HG03175 (cell line): ENCODE measurements at regions not wholly inside any gene's neighbourhood (a gene's known extent, or its start where the extent isn't known, plus 50 kb on each side); places are given as distances from the start of the nearest gene placed in this dataset.
"Not testable (repeated sequence)": the region's sequence is repeated elsewhere in the genome, so short reads cannot be mapped to it uniquely, and the experiment has no call there.

Source experiments
- ATAC-seq: cut with Tn5 transposase; IDR thresholded peaks from one replicate; pipeline ENCODE4 v1.9.1; 2021; ENCODE audit warnings: mild to moderate bottlenecking, moderate library complexity; ENCODE audit not compliant: unreplicated experiment

DNA sequence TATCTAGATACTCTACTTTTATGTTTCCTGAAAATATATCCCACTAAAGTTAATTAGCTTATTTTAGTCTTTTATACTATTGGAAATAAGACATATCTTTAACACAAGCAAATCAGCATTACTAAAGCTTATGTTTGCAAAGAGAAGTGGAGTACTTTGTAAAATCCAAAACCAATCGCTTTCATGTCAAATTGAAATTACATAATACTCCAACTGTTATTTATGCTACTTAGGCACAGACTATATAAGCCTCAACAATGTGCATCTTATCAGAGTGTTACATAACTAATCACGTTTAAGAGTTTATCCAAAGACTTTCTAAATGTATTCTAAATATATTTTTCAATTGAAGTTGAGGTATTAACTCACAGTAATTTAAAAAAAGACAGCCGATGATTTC is 200.0 kb downstream of the PCDH20 start:
- no peak for ATAC-seq

DNA sequence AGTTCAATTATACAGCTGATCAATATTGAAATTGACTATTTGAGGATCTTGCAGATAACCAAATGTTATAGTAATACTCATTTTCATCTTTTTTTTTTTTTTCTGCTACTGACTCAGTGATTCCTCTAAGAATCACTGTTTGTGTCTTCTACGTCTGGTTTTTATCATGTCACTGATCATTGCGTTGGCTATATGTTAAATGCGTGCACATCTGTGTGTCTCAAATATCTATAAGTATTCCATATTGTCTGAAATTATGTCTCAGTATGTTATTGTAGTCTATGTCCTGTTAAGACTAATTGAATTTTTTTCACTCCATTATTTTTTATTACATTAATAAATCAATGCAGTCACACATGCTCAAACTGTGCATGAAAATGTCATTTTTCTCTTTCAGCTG is 200.5 kb downstream of the PCDH20 start:
- ATAC-seq: no peak

DNA sequence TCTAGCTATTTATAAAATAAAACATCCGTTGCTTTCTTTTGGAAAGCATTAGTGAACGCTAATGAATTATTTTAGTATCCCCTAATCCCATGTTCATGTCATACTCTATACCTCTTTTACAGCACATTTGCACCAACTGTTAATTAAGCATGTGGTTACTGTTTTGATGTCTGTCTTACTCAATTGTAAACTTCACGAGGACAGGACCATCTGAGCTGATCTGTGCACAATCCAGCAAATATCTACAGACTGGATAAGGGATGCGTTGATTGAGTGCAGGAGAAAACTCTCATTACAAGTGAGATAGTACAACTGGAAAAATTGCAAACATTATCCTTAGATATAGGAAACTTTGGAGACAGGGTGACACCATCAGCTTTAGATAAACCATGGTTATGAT is 201.1 kb downstream of the PCDH20 start:
- no peak for ATAC-seq

DNA sequence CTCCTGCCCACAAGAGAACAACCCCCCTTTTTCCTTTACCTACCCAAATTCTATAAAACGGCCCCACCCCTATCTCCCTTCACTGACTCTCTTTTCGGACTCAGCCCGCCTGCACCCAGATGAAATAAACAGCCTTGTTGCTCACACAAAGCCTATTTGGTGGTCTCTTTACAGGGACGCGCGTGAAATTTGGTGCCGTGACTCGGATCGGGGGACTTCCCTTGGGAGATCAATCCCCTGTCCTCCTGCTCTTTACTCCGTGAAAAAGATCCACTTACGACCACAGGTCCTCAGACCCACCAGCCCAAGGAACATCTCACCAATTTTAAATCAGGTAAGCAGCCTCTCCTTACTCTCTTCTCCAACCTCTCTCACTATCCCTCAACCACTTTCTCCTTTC is 209.8 kb downstream of the PCDH20 start:
- ATAC-seq: not testable (repeated sequence)

DNA sequence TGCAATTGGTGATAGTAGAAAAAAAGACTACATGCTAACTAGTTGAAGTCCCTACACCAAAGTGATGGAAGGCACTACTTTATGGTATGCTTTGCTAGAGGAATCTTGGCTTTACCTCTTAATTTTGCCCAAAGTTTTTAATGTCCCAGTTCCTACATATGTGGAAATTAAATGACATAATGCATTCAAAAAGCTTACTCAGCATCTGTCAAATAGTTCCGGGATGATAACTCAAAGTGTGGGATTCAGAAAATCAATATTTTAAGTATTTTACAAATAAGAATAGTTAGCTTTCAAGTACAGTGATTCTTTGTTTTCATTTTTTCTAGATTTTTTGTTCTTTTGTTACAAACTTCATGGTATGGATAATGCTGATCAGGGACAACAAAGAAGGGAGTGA is 211.6 kb downstream of the PCDH20 start:
- no peak for ATAC-seq

DNA sequence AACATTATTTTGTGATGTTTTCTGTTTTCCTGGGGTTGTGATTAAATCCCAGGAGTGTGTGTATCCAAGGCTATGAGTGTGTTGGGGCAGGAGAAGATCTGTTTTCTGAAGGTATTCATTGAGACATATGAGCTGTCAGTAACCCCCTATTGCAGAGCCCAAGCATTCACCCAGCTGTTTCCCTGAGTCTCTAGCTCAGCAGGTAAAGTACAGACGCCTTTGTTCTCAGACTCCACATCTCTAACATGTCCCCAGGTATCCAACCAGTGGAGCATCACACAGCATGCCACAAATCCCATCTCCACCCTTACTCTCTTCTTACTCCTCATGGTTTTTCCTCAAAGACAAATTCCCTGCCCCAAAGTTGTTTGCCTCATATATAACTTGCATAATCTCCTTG is 213.6 kb downstream of the PCDH20 start:
- no peak for ATAC-seq

DNA sequence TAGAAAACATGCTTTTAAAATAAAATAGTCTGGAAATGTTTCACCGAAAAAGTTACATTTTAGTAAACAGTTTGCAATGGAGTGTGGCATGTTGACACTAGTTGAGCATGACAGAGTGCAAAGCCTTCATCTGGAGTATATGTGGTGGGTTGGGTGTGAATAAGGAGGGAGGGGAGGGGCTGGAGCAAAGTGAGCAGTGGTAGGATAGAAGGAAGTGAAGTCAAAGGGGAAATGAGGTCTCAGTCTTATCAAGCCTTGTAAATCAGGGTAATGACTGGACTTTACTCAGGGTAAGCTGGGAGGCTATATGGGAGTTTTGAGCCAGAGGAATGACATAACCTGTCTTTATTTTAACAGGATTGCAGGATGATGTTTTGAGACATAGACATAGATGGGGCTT is 222.8 kb downstream of the PCDH20 start:
- ATAC-seq: no peak

DNA sequence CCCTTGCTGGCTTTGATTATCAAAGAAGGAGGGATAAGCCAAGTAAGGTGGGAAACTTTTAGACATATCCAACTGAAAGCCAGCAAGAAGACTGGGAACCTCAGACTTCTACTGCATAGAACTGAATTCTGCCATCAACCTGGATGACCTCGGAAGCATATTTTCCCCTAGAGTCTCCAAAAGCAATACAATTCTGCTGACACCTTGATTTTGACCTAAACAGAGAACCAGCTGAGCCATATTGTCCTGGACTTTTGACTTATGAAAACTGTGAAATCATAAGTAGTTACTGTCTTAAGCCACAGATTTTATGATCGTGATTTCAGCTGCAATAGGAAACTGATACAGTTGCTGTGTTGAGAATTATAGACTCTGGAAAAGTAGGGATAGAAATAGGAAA is 227.6 kb downstream of the PCDH20 start:
- no peak for ATAC-seq

DNA sequence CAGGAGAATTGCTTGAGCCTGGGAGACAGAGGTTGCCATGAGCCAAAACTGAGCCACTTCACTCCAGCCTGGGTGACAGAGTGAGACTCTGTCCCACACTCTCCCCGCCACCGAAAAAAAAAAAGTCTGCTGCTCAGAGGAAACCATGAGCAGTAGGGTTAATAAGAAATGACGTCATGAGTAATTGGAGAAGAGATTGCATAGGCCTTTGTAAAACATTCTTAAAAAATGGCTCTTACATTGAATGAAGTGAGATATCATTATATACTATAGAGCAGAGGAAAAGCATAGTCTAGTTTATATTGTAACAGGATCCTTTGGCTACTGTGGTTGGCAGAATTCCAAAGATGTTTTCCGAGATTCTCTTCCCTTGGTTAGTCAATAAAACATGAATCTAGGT is 228.2 kb downstream of the PCDH20 start:
- no peak for ATAC-seq

DNA sequence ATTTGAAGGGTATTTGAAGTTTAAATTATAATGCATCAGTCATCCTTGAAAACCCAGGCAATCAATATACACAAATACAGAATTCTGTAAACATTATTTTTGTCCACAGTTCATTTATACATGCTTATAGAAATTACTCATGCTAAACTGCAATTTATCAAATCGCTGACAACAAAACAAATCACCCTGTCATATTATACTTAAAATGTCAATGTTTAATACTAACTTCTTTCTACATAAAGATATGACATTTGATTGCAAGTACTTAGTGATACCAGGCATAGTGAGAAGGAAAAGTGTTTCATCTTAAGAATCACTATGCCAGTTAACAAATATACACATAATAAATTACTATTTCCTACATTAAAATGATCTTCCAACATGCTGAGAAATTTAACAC is 232.0 kb downstream of the PCDH20 start:
- ATAC-seq: no peak

DNA sequence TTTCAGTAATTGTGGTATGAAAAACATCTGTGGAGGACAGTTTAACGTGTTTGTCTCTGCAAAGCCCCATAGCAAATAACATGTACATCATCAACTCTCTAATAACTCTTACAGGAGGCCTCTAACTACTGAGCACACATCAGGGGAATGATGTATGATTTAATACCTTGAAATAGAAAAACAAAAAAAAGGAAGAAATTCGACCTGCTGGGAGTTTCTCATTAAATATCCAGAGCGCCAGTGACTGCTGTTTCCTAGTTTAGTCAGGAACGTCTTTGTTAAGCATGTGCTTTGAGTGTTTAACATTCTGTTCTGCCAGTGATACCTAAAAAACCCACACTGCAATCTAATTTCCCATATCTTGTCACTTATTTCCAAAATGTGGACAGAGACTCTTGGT is 235.4 kb downstream of the PCDH20 start:
- no peak for ATAC-seq

DNA sequence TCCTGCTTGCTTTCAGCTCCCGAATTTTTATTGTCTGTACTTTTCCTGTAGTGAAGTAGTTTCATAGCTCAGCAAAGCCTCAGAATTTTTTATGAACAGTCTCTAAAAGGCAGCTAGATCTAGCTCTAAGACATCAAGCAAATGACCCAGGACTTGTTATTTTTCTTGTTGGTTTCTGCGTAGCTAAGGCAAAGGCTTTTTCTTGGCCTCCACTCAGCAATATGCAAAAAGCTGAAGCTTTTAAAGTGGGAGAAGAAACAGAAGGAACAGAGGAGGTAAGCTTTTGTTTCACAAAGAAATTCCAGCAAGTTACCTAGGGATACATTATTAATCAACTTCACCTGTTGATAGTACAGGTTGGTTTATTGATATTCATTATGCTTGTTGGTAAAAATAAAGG is 235.9 kb downstream of the PCDH20 start:
- no peak for ATAC-seq

DNA sequence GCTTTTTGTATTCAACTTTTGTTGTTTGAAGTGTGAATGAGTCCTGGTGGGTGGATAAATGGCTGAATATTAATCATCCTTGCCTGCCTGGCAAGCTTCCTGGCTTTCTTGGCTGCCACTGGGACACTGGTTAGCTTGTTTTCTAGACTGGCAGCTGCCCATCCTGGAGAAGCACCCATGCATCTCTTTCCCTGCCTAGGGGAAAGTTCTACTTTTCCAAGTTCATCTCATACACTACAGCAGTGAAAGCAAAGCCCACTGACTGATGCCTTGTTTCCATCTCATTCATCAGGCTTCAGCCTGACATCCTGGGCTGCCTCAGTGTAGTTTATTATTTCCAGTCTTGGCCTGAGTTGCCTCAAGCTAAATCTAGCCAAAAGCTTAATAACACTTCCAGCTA is 244.8 kb downstream of the PCDH20 start:
- no peak for ATAC-seq

DNA sequence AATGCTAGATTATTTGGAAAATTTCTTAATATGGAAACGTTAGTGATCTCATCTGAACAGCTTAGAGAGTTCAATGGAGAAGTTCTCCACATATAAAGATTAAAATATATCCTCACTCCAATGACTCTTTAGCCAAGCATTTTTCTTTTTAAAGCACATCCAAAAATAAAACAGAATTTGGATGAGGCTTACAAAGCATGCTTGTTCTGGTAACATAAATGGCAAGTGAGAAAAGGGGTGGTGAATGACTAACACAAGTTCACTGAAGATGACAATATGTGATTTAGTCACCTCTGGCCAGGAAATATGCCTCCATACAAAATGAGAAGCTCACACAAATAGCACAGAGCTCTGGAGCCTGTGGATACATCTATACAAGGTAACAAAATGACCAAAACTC is 253.0 kb downstream of the PCDH20 start:
- no peak for ATAC-seq

DNA sequence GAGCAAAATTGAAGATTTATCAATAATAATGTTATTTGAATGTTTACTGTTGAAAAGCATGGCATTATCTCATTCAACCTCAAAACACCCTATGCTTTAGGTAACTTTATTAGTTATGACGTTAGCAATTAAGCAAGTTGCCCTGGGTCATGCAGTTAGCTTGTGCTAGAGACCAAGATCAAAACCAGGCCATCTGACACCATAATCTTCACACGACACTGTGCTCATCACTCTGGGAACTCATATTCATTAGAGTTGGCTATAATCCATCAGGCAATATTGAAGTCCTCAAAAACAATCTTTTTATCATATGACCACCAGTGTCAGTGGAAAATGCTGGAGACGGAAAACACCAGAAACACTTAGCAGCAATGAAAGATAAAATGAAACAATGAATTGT is 253.5 kb downstream of the PCDH20 start:
- no peak for ATAC-seq

DNA sequence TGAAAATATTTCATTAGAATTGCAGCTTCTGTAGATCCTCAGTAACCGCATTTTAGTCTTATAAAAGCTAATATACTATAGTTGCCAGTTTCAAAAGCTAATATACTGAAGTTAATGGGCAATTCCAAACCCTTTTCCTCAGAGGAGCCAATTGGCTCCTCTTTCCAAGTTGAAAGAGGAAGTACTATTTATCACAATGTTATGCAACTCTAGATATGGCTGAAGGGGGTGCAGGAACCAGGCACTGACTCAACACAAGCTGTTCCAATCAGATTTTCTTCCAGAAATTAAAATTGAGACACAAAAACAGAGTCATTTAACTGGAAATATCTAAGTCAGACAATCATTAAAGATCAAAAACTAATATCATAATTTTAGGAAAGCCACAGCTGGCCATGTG is 258.9 kb downstream of the PCDH20 start:
- ATAC-seq: no peak

DNA sequence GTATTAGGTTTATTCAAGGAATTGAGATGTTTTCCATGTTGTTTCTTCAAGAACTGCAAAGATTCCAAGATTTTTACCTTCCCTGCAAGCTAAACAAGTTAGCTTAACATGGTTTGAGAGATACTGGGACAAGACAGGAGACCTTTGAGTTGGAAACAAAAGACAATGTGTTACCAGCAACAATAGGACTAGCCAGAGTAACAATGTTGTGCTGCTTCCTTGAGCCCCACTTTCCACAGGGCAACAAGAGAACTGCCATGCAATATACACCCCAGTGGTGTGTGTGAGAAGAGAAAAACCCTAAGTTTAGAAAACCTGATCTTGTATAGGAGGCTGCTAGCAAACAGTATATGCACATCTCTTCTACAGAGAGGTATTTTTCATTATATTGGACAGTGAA is 264.6 kb downstream of the PCDH20 start:
- no peak for ATAC-seq

DNA sequence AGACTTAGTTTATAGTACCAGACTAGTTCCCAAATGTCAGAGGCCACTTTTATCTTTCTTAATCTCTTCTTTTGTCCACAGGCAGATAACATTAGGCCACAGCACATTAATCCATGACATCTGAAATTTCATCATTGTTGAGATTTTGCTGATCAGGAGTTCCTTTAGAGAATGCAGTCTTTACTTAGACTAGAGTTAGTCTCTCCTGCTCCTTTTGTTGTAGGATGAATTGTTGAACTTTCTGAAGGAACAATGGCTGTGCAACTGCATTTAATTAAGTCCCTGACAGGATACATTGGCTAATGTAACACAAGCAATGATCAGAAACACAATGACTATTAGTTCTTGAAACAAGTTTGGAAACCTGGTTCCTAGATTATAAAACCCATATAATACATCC is 266.3 kb downstream of the PCDH20 start:
- ATAC-seq: no peak

DNA sequence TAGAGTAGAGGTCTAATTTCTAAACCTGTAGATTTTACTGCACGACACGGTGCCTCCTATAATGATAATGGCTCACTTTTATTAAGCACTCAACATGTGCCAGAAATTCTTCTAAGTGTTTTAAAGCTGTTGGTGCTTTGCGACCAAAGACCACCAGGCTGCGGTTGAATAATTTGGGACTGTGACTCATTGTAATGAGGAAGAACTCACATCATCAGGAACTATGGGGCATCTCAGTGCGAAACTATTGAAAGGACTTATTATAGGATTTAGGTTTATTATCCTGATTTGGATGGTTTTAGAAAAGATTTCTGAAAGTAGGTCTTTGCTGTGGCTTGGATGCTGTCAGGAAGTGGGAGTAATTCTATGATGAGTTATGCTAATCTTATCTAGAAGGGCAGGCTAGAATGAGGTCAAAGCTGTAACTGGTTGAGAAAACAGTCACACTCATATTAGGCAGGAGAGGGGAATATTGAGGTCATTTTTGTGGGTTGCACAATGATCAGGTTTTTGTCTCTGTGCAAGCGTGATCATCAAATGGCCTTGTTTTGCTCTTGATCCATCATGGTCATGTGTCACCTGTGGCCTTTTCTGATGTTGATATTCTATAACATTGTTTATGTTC is 266.8 kb downstream of the PCDH20 start:
- no peak for ATAC-seq

DNA sequence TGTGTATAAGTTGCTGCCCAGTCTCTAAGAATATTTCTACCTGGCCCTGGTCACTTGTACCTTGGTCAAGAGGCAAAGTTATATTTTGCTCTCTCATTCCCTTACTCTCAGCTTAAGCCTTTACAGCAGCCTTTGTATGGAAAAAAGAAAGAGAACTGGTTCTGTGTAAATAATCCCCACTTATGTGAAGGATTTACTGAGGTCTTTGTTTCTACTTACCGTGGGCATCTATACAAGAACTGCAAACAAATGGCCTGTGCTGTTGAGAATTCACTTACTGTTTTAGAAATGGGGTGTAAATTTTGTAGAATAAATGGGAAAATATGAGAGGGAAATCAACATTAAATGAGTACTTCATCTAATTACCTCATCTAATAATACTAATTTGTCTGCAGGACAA is 267.4 kb downstream of the PCDH20 start:
- ATAC-seq: no peak

DNA sequence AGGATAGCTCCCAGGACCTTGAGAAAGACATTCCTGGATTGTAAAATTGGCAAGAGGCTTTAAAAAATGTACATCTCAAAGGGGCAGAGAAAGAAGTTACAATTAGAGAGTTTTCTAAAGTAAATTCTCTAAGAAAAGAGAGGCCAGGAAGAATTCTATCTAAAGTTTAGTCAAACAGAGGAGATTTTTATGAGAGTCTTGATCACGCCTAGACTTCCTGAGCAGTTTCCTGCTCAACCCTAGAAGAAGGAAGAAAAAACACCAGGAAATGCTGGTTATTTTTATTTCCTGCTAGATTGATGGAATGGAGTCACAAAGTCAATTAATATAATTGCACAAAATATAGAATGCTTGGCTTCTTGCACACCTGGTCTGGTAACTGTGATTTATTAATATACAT is 269.1 kb downstream of the PCDH20 start:
- no peak for ATAC-seq

DNA sequence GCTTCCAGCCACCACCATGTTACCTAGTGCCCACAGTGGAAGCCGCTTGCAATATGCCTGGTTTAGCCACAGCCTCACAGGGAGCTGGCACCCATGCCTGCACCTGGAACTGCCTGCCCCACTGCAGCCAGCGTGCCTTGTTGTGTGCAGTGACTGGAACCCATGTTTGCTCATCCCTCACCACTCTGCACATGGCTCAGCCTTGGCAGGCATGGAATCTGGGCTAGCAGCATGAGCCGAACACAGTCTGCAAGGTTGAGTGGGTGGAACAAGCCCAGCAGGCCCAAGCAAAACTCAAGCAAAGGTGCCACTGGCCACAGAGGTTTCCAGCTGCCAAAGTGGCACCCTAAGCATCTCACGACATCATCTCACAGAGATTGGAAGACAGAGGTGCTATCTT is 269.5 kb downstream of the PCDH20 start:
- ATAC-seq: no peak

DNA sequence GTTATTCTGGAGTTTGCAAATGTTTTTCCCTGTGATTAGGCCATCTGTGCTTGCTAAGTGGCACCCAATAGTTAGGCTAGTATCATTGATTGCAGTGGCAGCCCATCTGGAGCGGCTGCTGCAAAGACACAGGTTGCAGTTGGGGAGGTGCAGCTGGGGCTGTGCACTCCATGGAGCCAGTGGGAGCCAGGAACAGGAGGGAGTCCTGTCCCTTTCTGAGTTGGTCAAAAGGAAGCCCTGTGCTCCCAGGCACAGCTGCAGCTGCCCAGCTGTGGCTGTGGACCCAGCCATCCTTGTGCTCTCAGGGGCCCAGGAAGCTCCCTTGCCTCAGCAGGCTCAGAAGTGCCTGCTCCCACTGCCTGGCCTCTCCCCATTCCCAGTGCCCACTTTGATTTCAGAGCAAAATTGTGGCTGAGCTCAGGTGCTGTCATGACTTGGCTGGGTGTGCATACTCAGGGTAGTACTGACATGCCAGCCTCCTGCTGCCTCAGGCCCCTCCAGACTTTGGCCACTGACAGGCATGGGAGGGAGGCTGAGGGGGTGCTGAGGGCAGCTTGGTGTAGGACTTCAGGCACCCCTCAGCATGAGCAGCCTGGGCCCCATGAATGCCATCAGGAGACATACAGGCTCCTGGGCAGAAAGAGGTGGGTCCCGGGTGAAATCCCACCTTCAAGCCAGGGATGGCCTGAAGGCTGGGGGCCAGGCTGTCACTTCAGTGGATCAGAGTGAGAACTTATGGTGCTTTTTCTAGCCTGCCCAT is 270.6 kb downstream of the PCDH20 start:
- no peak for ATAC-seq
